Central memory CD8-positive, alpha-beta T cell (primary cell): ENCODE measurements at regions not wholly inside any gene's neighbourhood (a gene's known extent, or its start where the extent isn't known, plus 50 kb on each side); places are given as distances from the start of the nearest gene placed in this dataset.
"Not testable (repeated sequence)": the region's sequence is repeated elsewhere in the genome, so short reads cannot be mapped to it uniquely, and the experiment has no call there.

Source experiments
- ATAC-seq: fragments of 150-1000 bp; cut with Tn5 transposase; replicated peaks from 2 replicates; pipeline ENCODE4 v1.10.0; 2022; ENCODE audit warnings: mild to moderate bottlenecking, moderate FRiP score, moderate number of reproducible peaks; ENCODE audit not compliant: poor library complexity, severe bottlenecking; ENCODE audit errors: extremely low read depth
- DNase-seq, 2 donors: peaks; one replicate each; pipeline ENCODE4 v3.0.0; 2021; ENCODE audit warnings: low spot score in 2 of 2
- H3K27ac Mint-ChIP-seq: one replicate; pipeline ENCODE4 v1.8.0; 2022; ENCODE audit warnings: low read depth, mild to moderate bottlenecking, moderate library complexity, mixed read lengths
- H3K27me3 Mint-ChIP-seq: one replicate; pipeline ENCODE4 v1.8.0; 2022; ENCODE audit warnings: mixed read lengths
- H3K36me3 Mint-ChIP-seq: one replicate; pipeline ENCODE4 v1.8.0; 2022; ENCODE audit warnings: mild to moderate bottlenecking, moderate library complexity, mixed read lengths; ENCODE audit not compliant: insufficient read depth
- H3K4me1 Mint-ChIP-seq: one replicate; pipeline ENCODE4 v1.8.0; 2022; ENCODE audit warnings: mixed read lengths
- H3K4me3 Mint-ChIP-seq: one replicate; pipeline ENCODE4 v1.8.0; 2022; ENCODE audit warnings: mild to moderate bottlenecking, moderate library complexity, mixed read lengths
- H3K9me3 Mint-ChIP-seq: one replicate; pipeline ENCODE4 v1.8.0; 2022; ENCODE audit warnings: mixed read lengths

DNA sequence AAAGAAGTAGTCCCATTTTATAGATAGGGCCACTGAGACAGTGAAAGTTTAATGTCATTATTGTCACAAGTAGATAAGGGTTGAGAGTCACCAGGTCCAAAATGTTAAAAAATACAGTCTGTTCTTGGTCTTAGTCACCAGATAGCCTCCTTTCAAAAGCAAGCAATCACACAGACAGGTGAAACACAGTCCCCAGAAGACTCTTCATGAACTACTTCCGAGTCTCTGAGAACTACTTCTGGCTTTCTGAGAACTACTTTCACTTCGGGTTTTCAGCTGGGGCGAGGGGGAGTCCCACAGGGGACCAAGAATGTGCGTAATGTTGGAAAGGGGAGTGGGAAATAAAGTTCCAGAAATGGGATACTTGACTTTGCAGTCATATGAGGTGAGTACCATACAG lies 143.2 kb downstream of the HHIPL2 start:
- Mint-ChIP-seq H3K36me3 (no peaks in the 10 kb centered on the region), H3K9me3 (no peaks in the 10 kb centered on the region), H3K27ac (no peak overlapping the region), H3K4me3 (peak overlapping the region; percentile 74), H3K4me1 (no peaks in the 10 kb centered on the region), H3K27me3 (peaks cover 35% of the 10 kb centered on the region)
- no peak for ATAC-seq
- no peak for DNase-seq

DNA sequence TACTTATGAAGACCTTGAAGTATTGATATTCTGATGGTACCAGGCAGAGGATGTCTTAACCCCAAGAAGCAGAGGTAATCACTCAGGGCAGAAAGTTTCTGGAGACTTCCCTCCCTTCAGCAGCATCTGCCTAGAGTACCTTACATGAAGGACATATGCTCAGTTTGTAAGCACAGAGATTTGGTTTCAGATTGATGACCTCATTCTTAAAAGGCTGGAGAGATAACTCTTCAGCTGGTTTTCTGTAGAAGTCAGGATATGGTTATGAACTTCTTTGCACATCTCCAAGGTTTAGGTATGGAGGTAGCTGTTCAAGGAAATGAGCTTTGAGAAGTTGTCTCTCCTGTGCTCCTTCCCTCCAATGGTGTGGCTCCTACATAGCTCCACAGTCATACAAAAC lies 148.7 kb downstream of the HHIPL2 start:
- Mint-ChIP-seq H3K9me3 (no peaks in the 10 kb centered on the region), H3K4me3 (no peak overlapping the region), H3K4me1 (no peaks in the 10 kb centered on the region), H3K36me3 (no peaks in the 10 kb centered on the region), H3K27me3 (peaks cover 13% of the 10 kb centered on the region), H3K27ac (no peak overlapping the region)
- no peak for DNase-seq
- ATAC-seq = no peak

DNA sequence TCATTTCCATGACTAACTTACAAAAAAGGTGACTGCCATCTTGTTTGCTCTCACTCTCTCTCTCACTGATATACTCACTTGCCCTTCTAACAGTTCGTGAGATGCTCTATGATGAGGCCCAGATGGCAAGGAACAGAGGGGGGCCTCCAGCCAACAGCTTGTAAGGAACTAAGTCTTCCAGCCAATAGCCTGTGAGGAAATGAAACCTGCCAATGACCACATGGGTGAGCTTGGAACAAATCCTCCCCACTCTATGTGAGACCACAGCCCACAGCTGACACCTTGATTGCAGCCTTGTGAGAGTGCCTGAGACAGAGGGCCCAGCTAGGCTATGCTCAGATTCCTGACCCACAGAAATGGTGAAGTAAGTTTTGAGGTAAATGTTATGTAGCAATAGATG lies 153.7 kb downstream of the HHIPL2 start:
- Mint-ChIP-seq H3K27me3 (peaks cover 25% of the 10 kb centered on the region), H3K9me3 (no peaks in the 10 kb centered on the region), H3K4me1 (no peaks in the 10 kb centered on the region), H3K27ac (no peak overlapping the region), H3K36me3 (no peaks in the 10 kb centered on the region), H3K4me3 (no peak overlapping the region)
- DNase-seq (no peak), ATAC-seq (no peak)

DNA sequence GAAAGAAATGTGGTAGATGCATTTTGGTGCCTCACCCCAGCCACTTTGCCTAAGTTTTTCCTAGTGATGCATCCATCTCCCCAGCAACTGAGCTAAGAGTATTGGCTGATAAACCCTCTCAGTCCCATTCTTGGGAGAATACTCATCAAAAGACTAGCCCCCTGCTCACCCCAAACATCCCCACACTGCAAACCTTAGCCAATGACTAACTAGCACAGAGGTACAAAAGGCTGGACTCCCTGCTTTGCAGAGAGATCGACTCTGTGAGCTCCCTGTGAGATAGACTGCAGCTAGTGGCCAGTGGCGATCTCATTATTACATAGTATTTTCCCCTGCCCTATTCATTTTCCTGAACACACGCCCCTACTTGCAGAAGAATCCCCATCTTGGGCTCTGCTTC lies 155.3 kb downstream of the HHIPL2 start:
- no peak overlapping the region for H3K27ac Mint-ChIP-seq
- no peak for DNase-seq
- H3K36me3 Mint-ChIP-seq = no peaks in the 10 kb centered on the region
- no peak overlapping the region for H3K4me3 Mint-ChIP-seq
- no peak for ATAC-seq
- no peaks in the 10 kb centered on the region for H3K4me1 Mint-ChIP-seq
- no peaks in the 10 kb centered on the region for H3K9me3 Mint-ChIP-seq
- H3K27me3 Mint-ChIP-seq = peaks cover 40% of the 10 kb centered on the region

DNA sequence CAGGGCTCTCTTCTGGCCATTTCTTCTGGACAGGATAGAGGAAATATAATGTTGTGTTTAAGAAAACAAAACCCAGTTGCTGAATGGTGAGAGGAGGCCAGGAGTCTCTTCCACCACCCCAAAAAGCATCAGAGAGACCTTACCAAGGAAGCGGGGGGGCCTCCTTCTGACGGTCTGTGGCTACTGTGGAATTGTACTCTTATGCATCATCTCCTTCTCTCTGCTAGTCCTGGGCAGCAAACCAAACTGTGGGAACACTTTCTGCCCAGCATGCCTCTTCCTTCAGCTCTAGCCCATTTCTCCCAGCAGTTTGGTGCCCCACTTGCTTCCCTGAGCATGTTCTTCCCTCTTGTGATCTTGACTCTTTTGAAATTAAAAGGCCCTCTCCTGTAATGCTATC lies 157.7 kb downstream of the HHIPL2 start:
- DNase-seq = no peak
- Mint-ChIP-seq H3K36me3 (no peaks in the 10 kb centered on the region), H3K9me3 (no peaks in the 10 kb centered on the region), H3K4me3 (no peak overlapping the region), H3K27ac (no peak overlapping the region), H3K4me1 (no peaks in the 10 kb centered on the region), H3K27me3 (peaks cover 40% of the 10 kb centered on the region)
- ATAC-seq = no peak

DNA sequence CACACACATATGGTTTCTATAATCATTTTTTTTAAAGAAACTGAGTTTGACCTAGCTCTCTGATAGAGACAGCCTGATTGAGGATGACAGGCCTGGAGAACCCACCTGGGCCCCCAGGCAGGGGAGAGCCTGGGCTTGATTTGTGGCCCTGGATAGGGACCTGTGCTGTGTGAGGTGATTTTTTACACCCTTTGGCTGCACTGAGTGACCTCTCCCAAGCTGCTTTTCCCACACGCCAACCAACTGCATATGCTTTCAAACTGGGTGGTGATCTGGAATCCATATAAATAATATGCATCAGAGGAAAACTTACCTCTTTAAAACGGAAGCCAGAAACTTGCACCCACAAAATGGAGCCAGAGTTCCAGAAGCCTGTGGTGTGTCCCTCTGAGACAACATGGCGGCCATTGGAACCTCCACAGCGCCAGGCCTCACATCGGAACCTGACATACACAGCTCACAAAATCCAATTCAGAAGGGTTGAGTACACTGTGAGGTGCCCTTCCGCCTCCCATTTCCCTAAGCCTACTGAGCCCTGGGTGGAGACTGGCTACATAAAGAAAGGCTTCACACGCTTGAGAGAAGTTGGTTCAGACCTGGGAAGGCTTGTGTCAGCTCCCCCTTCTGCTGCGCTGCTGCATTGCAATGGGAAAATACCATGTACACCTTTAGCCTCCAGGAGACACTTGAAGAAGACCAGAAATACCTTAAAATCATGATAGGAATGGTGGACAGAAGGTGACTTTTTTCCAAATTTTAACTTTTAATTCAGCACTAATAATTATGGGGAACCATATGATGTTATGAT lies 160.7 kb downstream of the HHIPL2 start:
- Mint-ChIP-seq H3K27ac (no peak overlapping the region), H3K27me3 (peaks cover 40% of the 10 kb centered on the region), H3K4me1 (no peaks in the 10 kb centered on the region), H3K4me3 (no peak overlapping the region), H3K9me3 (no peaks in the 10 kb centered on the region), H3K36me3 (no peaks in the 10 kb centered on the region)
- ATAC-seq (no peak), DNase-seq (no peak)

DNA sequence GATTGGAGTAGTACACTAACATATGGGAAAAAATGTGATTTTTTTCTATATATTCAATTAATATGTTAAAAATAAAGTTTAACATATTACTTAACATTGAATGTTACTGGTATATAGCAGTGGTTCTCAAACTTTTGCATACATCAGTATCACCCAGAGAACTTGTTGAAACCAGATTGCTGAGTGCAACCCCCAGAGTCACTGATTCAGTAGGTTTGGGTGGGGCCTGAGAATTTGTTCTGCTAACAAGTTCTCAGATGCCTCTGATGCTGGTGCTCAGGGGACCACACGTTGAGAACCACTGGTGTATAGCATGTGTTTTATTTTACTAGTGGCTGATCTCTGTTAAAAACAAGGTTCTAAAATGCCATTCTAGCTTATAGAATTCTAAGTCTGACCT lies 161.9 kb downstream of the HHIPL2 start:
- no peak for DNase-seq
- no peak overlapping the region for H3K27ac Mint-ChIP-seq
- no peaks in the 10 kb centered on the region for H3K4me1 Mint-ChIP-seq
- H3K27me3 Mint-ChIP-seq = peaks cover 31% of the 10 kb centered on the region
- H3K36me3 Mint-ChIP-seq = no peaks in the 10 kb centered on the region
- no peaks in the 10 kb centered on the region for H3K9me3 Mint-ChIP-seq
- H3K4me3 Mint-ChIP-seq = no peak overlapping the region
- ATAC-seq = no peak

DNA sequence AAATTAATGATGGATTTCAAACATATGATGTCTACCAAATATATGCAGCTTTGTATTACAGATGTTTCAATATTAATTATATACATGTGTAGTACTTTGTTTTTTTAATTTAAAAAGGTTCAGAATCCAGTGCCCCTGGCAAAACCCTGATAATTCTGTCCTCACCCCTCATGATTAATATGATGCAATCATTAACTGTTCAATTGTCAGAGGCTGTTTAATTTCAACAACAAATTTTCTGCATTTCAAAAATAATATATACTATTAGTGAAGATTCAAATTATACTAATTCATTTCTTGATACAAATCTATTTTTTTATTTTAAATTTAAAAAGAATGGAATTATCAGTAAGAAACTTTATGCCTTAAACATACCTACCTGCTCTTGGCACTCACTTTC lies 162.6 kb downstream of the HHIPL2 start:
- Mint-ChIP-seq H3K9me3 (no peaks in the 10 kb centered on the region), H3K27ac (no peak overlapping the region), H3K36me3 (no peaks in the 10 kb centered on the region), H3K4me3 (no peak overlapping the region), H3K4me1 (no peaks in the 10 kb centered on the region), H3K27me3 (peaks cover 25% of the 10 kb centered on the region)
- DNase-seq (no peak), ATAC-seq (no peak)

DNA sequence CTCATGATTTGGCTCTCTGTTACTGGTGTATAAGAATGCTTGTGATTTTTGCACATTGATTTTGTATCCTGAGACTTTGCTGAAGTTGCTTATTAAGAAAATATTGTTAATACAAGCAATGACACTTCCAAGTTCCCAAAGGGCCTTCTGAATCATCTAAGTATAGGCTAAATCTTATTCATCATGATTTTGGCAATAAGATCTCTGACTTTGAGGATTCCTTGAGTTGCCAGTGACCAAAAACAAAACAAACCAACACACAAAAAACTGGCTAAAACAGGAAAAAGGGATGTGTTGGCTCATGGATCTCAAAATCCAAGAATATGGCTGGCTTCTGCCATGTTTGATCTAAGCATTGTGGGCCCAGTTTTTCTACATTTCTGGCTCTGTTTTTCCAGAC lies 163.4 kb downstream of the HHIPL2 start:
- Mint-ChIP-seq H3K9me3 (no peaks in the 10 kb centered on the region), H3K4me3 (no peak overlapping the region), H3K36me3 (no peaks in the 10 kb centered on the region), H3K4me1 (no peaks in the 10 kb centered on the region), H3K27ac (no peak overlapping the region), H3K27me3 (peaks cover 18% of the 10 kb centered on the region)
- ATAC-seq (no peak), DNase-seq (no peak)

DNA sequence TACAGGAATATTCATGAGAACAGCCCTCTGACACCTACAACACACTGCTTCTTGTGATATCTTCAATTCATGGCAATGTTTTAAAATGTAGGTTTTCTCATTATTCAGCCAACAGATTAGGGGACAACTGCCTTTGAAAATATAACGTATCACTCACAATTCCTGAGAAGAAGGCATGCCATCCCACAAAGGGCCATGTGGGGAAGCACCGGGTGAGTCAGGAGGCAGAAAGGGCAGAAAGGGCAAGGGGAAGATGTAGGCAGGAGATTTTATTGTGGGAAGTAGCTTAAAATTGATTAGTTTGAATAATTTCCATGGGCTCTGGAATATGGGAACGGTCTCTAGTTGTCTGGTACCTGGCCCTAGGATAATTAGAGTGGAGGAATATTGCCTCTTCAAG lies 165.7 kb downstream of the HHIPL2 start:
- Mint-ChIP-seq H3K9me3 (no peaks in the 10 kb centered on the region), H3K27ac (no peak overlapping the region), H3K27me3 (peaks cover 10% of the 10 kb centered on the region), H3K4me3 (no peak overlapping the region), H3K4me1 (no peaks in the 10 kb centered on the region), H3K36me3 (no peaks in the 10 kb centered on the region)
- no peak for DNase-seq
- no peak for ATAC-seq

DNA sequence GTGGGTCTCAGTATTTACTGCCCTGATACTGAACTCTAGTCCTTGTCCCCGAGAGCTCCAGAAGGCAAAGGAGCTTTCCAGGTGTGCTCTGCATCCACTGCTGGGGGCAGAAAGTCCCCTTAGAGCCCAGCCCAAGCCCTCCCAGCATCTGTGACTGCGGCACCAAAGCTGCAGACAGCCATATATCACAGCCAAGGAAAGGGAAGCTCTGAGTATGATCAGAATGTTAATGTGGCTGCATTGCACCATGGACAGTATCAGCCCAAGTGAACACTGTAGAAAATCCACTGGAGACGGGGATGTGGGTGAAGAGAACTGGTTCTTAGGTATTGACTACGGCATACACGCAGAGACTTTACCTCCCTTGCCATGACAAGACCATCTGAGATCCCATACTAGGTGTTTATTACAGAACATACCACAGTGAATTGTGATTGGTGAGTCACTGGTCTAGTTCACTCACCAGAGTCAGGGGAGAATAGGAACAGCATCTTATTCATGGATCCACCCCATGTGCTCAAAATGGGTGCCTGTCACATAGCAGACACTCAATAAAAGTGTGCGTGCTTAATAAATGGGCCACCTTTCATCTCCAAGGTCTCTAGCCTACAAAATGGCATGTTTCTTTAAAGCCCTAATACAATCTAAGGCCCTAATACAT lies 170.3 kb downstream of the HHIPL2 start:
- Mint-ChIP-seq H3K36me3 (no peaks in the 10 kb centered on the region), H3K27me3 (peaks cover 10% of the 10 kb centered on the region), H3K27ac (no peak overlapping the region), H3K4me3 (no peak overlapping the region), H3K9me3 (no peaks in the 10 kb centered on the region), H3K4me1 (no peaks in the 10 kb centered on the region)
- DNase-seq = no peak
- no peak for ATAC-seq

DNA sequence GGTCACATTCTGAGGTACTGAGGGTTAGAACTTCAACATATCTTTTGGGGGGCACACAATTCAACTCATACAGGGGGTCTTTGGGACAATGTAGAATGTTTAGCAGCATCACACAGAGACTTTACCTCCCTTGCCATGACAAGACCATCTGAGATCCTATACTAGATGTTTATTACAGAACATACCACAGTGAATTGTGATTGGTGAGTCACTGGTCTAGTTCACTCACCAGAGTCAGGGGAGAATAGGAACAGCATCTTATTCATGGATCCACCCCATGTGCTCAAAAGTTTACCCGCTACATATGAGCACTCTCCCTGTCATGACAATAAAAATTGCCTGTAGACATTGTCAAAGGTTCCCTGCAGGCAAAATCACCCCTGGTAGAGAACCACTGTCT lies 171.1 kb downstream of the HHIPL2 start:
- H3K9me3 Mint-ChIP-seq, H3K4me1 Mint-ChIP-seq, ATAC-seq, H3K27ac Mint-ChIP-seq, H3K36me3 Mint-ChIP-seq, DNase-seq, H3K4me3 Mint-ChIP-seq: not testable (repeated sequence)
- H3K27me3 Mint-ChIP-seq = peaks cover 10% of the 10 kb centered on the region

DNA sequence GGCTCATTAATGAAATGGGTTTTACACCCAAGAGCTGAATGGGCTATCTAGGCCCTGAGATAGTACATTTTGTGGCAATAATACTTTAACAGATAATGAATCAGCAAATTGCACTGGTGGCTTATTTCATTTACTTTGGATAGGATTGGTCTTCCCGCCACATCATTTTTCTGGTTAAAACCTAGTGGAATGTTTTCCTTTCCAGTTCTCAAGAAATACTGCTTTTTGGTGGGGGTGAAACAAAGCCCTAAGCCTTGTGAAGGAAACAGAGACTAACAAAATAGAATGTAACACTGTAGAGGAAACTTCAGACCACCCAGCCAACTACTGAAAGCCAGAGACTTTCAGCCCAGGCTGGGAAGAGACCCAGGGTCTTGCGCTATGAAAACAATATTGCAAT lies 172.2 kb downstream of the HHIPL2 start:
- no peak for ATAC-seq
- DNase-seq = no peak
- Mint-ChIP-seq H3K27me3 (peaks cover 10% of the 10 kb centered on the region), H3K36me3 (no peaks in the 10 kb centered on the region), H3K4me3 (no peak overlapping the region), H3K9me3 (no peaks in the 10 kb centered on the region), H3K4me1 (no peaks in the 10 kb centered on the region), H3K27ac (no peak overlapping the region)
